HG03139 (cell line): ENCODE measurements at regions not wholly inside any gene's neighbourhood (a gene's known extent, or its start where the extent isn't known, plus 50 kb on each side); places are given as distances from the start of the nearest gene placed in this dataset.

Experiments used
- ATAC-seq: cut with Tn5 transposase; IDR thresholded peaks from one replicate; pipeline ENCODE4 v1.9.1; 2021; ENCODE audit not compliant: unreplicated experiment

DNA sequence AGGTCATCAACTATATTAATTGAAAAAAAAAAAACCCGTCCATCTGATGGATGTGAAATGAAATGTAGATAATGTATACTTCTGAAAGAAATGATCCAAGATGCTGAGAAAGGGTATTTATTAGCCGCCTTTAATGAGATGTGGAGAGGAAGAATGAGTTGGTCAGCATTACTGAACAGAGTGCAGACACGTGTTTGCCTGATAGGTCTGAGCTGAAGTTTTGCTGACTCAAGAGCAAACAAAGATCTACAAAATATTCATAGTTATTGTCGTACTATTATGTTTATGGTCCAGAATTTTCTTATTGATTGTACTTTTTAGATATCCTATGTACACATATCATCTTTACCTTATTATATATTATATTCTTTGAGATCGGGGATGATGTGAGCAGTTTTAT lies 235.3 kb downstream of the RDH14 start:
- ATAC-seq: no peak

DNA sequence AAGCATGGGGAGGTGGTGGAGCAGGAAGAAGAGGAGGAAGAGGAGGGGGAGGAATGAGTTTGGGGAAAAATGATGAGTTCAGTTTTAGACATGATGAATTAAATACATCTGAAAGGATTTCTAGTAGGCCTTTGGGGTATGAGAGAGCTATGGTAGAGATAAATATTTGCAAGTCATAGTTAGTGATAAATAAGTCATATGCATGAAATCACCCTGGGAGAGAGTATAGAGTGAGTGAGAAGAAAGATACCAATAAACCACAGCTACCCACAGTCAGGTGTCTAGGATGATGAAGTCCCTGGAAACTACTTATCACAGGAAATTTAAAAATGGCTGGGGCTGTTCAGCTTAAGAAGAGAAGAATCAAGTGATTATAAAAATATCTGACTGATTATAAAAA lies 240.5 kb downstream of the RDH14 start:
- no peak for ATAC-seq

DNA sequence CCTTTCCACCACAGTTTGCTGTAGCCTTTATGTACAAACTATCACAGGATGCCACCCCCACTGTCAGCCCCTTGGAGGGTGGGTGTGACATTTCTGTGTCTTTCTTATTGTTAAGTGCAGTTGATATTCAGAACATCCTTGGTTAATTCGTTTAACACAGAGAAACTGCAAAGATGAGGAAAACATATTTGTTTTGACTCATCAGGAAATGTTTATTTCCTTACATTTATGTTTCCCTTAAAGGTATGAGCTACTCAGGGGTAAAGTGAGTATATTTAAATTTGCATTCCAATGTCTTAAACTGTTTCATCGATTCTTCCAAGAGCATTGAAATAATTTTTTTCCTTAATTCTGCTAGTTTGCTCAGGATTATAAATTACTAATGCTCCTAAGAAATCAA lies 243.4 kb downstream of the RDH14 start:
- ATAC-seq: no peak

DNA sequence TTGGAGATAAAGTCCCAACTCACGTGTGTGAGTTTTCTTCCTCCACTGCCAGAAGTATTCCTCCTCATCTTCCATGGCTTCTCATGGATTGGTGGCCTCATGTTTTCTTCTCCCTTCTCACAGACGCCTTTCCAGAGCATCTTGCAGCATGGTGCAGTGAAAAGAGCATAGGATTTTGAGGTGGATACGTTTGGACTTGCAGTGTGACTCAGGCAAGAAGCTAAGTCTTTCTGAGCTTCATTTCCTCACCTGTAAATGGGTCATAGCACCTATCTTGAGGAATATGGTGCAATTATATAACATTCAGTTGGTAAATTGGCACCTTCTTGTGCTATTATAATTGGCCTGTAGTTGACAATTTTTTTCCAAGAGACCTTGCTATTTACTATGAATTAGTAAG lies 247.6 kb downstream of the RDH14 start:
- no peak for ATAC-seq

DNA sequence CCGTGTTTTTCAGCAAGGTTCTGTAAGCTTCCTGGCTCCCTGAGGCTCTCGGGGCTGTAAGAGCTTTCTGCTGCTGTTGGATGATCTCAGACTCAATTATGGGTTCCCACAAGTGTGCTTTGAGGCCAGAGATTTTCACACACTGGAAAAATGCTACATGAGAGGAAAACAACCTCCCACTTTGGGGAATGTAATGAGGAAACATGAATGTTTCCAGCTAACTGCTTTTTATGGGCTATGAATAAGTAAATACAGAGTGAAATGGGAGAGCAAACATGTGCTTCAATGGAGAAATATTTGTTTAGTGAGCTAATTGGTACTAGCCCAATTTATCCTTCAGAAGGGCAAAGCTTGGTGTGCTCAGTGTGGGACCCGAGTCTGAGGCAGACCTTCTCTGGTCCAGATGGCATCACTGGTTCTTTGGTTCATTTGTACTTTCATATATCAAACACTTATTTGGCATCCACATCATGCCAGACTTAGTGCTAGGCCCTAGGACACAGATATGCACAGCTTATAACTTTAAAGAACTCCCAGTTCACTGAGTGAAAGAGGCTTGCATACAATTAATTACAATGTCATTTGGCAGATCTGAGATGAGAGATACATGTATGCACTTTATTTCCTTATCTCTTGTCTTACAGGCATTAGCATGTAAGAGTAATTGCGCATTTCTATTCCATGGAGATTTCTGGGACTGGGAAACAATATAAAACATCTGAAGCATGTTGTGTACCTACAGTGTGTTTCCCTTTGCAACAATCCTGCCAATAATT lies 248.8 kb downstream of the RDH14 start:
- no peak for ATAC-seq

DNA sequence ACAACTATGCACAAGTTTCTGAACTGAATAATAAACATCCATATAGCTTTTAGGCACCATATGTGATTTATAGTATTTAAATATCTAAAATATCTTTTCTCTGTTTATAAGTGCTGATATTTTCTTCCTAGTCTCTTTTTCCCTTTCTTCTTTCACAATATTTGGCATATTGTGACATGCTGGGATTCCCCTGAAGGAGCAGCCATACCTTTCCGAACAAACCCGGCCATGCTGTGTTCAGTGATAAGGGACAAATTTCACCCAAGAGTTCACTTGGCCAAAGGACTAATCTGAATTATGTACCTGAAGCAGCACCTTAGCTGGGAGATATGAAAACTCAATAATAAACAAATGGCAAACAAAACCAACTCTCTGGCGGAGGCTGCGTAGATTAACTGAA lies 250.8 kb downstream of the RDH14 start:
- ATAC-seq: no peak

DNA sequence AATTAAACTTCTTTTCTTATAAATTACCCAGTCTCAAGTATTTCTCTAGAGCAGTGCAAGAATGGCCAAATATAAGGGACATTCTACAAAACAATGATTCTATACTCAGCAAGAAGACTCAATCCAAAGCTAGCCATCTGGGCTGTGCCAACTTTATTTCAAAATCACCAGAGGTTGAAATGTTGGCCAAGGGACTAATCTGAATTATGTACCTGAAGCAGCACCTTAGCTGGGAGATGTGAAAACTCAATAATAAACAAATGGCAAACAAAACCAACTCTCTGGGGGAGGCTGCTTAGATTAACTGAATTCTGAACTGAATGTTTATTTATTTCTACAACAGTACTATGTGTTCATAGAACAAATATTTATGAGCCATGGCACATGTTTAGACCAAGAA lies 251.3 kb downstream of the RDH14 start:
- ATAC-seq: no peak

DNA sequence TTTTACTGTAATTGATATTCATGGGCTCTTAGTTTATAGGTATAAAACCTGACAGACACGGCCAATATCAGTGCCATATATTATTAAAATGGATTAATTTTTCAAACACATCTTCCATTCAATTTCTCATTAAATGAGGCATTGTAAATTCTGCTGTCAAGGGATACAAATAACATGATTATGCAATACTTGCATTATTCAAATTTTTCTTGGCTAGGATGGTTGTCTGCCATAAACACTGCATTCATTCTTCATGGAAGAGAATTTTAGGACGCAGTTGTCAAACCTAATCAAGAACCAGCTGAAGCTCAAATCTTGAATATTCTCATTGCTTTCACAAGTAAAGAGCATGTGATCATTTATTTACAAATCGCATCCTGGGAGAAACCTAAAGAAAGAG lies 255.6 kb downstream of the RDH14 start:
- no peak for ATAC-seq

DNA sequence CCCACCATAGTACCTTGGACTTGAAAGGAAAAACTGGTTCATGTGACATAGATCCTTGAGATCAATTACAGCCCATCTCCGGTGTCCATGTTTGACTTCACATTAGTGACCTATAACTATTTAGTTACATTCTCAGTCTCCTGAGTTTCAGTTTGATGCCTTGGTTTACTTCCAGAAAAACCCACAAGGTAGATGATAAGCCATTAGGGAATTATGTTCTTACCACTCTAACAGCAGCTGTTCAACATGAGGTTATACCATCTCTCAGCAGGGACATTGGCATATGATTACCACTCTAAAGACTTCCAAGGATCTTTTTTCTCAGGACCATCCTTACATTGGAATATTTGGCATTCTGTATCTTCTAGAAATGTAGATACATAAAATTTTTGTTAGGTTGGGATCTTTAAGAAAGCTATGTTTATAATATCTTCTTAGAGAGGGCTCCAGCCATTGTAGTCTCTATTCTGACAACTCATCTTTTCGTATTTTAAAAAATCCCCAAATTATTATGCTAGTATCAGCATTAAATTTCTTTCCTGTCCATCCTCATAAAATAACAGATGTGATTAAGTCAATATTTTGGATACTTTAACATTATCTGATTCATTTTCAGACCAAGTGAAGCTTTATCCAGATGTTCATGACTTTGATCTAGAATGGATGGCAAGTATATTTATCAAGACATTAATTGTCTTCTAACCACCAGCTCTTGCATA lies 258.9 kb downstream of the RDH14 start:
- ATAC-seq: no peak

DNA sequence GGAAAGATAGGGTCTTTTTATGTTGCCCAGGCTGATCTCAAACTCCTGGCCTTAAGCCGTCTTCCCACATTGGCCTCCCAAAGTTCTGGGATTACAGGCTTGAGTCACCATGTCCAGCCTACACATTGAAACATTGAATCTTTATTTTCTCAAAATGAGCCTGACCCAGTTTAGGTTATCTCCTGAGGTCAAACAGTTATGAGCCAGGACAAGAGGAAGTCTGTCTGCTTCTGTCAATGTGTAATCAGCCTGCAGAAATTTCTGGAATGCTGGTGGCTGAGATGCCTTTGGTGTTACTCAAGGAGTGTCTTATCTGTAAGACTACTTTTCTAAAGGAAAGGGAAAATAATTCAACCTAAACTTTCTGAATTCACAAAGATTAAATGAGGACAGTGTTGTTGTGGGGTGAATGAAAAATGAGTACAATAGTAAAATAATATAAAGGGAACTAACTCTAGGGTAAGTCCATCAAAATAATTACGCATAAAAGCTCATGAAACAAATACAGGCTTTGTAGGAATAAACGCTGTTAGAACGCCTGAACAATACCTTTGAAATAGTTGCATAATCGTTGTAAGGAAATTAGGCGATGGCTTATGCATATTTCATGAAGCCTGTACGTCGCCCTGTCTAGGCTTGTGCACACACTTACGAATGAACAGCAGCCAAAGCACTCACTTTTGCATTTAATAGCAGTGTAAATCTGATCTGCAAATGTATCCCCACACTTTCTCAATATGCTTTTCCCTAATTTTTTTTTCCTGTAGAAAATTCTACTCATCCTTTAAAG lies 260.8 kb downstream of the RDH14 start:
- no peak for ATAC-seq

DNA sequence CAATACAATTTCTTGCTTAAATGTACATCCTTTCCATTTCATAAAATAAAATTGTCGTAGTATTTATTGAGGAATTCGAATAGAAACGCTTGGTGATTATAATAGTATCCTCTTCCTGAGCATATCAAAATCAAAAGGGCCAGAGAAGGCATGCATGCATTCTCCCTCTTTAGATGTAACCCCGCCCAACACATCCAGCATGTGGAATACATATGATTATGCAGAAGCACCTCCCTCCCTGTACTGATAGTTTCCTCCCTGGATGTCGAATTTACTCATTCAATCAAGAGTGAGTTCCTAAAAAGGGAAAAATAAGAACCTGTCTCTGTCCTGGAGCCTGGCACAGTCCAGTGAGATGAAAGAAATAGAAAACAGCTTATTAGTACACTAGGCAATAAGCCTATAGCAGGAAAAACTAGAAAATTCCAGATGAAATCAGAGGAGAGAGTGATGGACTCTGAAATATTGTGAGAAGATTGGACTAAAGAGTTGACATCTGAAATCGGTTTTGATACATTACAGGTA lies 262.9 kb downstream of the RDH14 start:
- no peak for ATAC-seq

DNA sequence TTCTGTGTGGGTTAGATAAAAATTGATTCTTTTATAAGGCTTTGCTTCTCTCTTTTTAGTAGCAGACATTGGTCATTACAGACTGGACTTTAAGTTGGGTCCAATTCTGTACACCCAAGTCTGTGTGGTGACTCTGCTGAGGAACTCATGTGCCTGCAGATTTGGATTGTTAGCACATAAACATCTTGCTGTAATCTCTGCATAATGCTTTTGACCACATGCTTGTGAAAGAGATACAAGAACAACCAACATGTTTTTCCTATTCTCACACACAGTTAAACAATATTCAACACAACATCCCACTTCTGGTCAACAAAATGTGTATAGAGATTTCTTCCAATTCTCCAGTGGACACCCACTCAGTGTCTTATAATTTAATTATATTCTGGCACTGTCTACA lies 270.1 kb downstream of the RDH14 start:
- ATAC-seq: no peak

DNA sequence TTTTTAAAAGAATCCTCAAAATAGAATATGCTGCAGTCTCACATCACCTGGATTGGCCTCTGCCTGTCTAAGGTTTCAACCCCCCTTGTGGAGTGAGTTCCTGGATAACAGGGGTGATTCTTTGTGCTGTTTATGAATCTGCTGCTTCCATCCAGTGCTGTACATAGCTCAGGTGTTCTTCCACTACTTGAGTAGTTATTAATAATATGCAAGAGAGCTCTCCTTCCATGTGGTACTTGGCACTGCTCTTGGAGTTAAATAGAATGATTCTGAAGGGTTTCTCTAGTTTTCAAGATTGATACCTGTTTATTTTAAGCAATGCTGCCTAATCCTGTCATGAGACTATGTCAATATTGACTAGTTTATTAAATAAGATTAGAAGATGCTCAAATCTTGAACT lies 273.6 kb downstream of the RDH14 start:
- ATAC-seq: no peak

DNA sequence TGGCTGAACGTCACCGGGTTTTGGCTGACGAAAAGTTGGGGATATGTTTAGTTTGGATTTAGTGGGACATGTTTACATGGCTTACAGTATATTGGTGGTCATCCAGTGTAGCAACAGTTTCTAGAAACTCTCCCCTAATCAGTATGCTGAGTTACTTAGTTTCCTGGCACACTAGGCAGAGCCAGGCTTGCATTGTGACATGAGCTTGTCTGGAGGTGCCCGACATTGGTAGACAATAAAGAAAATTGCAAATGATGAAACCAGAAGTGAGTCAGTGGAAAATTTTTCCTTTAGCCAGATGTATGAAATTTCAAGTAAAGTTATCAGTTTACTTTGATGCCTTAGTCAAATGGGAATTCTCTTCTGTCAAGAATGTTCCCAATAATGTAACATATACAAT lies 276.1 kb downstream of the RDH14 start:
- ATAC-seq: no peak

DNA sequence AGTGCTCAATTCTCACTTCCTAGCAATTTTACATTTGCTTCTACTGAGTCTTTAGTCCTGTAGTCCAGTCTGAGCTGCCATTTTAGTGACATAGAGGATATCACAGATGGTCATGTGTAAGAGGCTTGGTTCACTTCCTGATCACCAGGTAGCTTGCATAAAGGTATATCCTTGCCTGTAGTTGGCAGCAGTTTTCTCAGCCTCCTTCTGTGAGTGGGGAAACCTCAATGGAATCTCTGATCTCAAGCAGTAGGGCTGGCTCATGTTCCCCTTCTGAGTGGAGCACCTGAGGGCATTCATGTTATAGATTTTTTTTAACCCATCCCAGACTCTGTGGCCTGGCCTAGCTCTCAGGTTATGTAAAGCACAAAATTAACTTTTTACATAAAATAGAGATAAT lies 278.4 kb downstream of the RDH14 start:
- ATAC-seq: no peak

DNA sequence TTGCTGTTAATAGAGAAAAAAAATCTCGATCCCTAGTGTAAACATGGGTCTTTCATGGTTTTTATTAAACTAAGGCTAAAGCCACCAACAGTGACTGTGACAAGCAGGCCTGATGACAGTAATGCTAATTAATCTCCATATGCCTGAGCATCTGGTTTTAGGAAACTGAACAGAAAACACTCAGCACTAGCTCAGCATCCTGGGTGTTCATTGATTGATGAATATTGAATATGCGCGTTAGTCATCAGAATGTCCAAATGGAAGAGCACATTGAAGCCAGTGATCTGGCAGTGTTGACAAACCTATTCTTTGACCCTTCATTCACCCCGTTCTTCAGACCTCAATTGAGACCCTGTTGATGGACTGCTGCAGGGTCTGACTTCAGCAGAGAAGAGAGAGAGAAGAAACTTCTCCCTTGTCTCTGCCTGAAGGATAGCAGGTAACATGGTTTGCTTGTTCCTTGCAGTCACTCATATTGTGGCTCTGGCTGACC lies 283.8 kb downstream of the RDH14 start:
- no peak for ATAC-seq

DNA sequence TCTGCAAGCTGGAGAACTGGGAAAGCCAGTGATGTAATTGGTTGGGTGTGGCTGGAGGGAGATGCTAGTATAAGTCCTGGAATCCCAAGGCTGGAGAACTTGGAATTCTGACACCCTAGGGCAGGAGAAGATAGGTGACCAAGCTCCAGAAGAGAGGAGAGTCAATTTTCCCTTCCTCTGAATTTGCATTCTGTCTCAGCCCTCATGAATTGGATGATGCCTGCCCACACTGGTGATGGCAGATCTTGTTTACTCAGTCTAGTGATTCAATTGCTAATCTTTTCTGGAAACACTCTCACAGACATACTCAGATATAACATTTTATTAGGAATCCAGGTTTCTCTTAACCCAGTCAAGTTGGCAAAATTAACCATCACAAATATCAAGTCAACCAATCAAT lies 287.2 kb downstream of the RDH14 start:
- no peak for ATAC-seq

DNA sequence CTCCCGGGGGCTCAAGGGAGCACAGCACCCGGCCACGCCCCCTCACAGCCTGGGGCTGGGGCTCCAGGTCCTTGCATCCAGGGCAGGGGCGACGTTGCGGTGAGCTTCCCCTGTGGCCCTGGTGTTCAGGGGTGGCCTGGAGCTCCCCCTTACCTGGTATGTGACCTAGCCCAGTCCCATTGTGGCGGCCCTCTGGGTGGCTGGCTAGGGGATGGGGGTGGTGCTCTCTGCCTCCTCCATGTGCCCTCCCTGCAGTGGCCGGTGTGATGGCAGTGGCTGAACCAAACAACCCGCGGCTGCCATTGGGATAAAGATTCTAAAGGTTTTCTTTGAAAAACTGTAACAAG lies 288.3 kb downstream of the RDH14 start:
- no peak for ATAC-seq

DNA sequence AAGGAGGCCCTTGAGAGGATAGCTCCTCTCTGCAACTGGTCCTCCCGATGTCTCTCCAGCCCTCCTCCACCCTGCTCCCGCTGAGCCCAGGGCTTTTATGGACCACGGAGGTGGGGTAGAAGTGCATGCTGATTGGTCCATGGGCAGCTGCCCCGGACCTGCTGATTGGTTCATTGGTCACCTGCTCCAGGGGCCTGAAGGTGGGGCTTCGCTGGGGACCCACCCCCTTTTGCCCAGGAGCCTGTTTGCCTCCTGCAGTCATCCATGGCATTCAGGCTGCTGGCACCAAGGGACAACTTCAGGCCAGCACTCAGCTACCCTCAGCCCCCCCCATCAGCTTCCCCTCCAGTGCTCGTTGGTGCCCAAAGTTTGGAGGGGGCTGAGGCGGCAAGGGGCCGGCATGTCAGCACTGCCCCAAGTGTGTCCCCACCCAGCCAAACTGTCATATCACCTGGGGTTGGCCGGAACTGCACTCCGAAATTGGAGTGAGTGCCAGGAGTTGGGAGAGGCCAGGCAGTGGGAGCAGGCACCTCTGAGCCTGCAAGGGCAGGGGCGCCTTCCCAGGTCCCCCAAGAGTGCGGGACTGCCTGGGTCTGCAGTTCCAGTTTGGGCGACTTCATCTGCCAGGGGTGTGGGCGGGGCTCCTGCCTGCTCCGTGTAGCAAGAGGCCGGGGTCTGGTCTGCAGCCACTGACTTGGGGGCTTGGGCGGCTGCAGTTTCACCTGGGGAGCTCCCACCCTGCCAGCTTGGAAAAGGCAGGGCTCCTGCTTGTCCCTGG lies 288.9 kb downstream of the RDH14 start:
- no peak for ATAC-seq

DNA sequence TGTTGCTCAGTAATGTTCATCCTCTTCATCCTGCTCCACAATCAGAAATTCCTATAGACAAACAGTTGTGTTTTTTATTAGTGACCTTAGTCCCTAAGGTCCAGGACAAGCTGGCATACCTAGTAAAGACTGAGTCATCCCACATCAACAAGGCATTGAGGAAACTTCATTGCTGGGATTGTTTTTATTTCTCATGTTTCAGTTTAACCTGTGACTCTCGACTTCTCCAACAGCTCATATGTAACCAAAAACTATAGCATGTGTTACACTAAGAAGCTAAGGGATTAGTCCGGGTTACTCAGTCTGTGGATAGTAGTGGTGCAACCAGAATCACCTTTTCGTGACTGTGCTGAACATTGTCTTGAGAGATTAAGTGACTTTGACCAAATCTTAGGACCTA lies 292.1 kb downstream of the RDH14 start:
- no peak for ATAC-seq

DNA sequence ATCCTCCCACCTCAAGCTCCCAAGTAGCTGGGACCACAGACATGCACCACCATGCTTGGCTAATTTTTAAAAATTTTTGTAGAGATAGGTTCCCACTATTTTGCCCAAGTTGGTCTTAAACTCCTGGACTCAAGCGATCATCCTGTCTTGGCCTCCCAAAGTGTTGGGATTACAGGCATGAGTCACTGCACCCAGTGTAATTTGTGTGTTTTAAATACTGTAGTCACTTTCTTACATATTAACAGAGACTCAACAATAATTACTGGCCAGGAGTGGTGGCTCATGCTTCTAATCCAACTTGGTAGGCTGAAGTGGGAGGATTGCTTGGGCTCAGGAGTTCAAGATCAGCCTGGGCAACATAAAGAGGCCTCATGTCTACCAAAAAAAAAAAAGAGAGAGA lies 293.0 kb downstream of the RDH14 start:
- ATAC-seq: no peak
